ENCODE measurements at regions not wholly inside any gene's neighbourhood (a gene's known extent, or its start where the extent isn't known, plus 50 kb on each side); places are given as distances from the start of the nearest gene placed in this dataset.

- Histone ChIP-seq H3K27ac (no peak overlapping the region), H3K27me3 (ENCODE audit: insufficient read depth, low read depth, severe bottlenecking) (no peaks in the 10 kb centered on the region), H3K36me3 (no peaks in the 10 kb centered on the region), H3K4me3 (ENCODE audit: low read depth, low read length) (no peak overlapping the region), H3K9me3 (ENCODE audit: severe bottlenecking) (no peaks in the 10 kb centered on the region)
- DNase-seq = no peak
- no peak for TF ChIP-seq CTCF (IDR thresholded peaks at IDR 0.05; ENCODE audit: low read depth, low read length)
Measured at GRCh38 chr2:58714238-58714637, 473.1 kb upstream of the FANCL start.

- Histone ChIP-seq H3K27me3 (ENCODE audit: insufficient read depth, low read depth, severe bottlenecking) (no peaks in the 10 kb centered on the region), H3K9me3 (ENCODE audit: severe bottlenecking) (no peaks in the 10 kb centered on the region), H3K4me3 (ENCODE audit: low read depth, low read length) (no peak overlapping the region), H3K27ac (no peak overlapping the region), H3K36me3 (no peaks in the 10 kb centered on the region)
- no peak for TF ChIP-seq CTCF (IDR thresholded peaks at IDR 0.05; ENCODE audit: low read depth, low read length)
- DNase-seq = no peak
Measured at GRCh38 chr2:58710795-58711279, 469.7 kb upstream of the FANCL start.

GRCh38 chr2:58709687-58710354 is 468.7 kb upstream of the FANCL start:
- no peak for TF ChIP-seq CTCF (IDR thresholded peaks at IDR 0.05; ENCODE audit: low read depth, low read length)

GRCh38 chr2:58709274-58709673 is 468.1 kb upstream of the FANCL start:
- H3K27ac ChIP-seq = no peak overlapping the region
- H3K27me3 ChIP-seq (ENCODE audit: insufficient read depth, low read depth, severe bottlenecking) = no peaks in the 10 kb centered on the region
- DNase-seq = no peak
- H3K36me3 ChIP-seq = no peaks in the 10 kb centered on the region
- no peak overlapping the region for H3K4me3 ChIP-seq (ENCODE audit: low read depth, low read length)
- no peak for TF ChIP-seq CTCF (IDR thresholded peaks at IDR 0.05; ENCODE audit: low read depth, low read length)
- no peaks in the 10 kb centered on the region for H3K9me3 ChIP-seq (ENCODE audit: severe bottlenecking)

More at GRCh38 chr2:58709687-58710354, 468.7 kb upstream of the FANCL start:
- no peaks in the 10 kb centered on the region for H3K27me3 ChIP-seq (ENCODE audit: insufficient read depth, low read depth, severe bottlenecking)
- DNase-seq = no peak
- H3K4me3 ChIP-seq (ENCODE audit: low read depth, low read length) = no peak overlapping the region
- no peak overlapping the region for H3K27ac ChIP-seq
- no peaks in the 10 kb centered on the region for H3K9me3 ChIP-seq (ENCODE audit: severe bottlenecking)
- no peaks in the 10 kb centered on the region for H3K36me3 ChIP-seq

- H3K4me3 ChIP-seq (ENCODE audit: low read depth, low read length) = no peak overlapping the region
- H3K36me3 ChIP-seq = no peaks in the 10 kb centered on the region
- no peaks in the 10 kb centered on the region for H3K9me3 ChIP-seq (ENCODE audit: severe bottlenecking)
- no peak for DNase-seq
- H3K27ac ChIP-seq = no peak overlapping the region
- no peaks in the 10 kb centered on the region for H3K27me3 ChIP-seq (ENCODE audit: insufficient read depth, low read depth, severe bottlenecking)
- TF ChIP-seq CTCF (IDR thresholded peaks at IDR 0.05; ENCODE audit: low read depth, low read length) = no peak
Measured at GRCh38 chr2:58708565-58708964, 467.4 kb upstream of the FANCL start.

All from WERI-Rb-1 (cell line).